Mucosa of descending colon (tissue), 3 donors: ENCODE measurements at regions not wholly inside any gene's neighbourhood (a gene's known extent, or its start where the extent isn't known, plus 50 kb on each side); places are given as distances from the start of the nearest gene placed in this dataset.

Experiments used
- ATAC-seq: fragments of 200-7000 bp; cut with Tn5 transposase; one replicate; pipeline ENCODE4 v1.9.1; 2020; ENCODE audit warnings: mild to moderate bottlenecking, moderate library complexity
- DNase-seq, 3 donors: peaks; one replicate each; pipeline ENCODE4 v3.0.0-alpha.2; 2020
- H3K36me3 ChIP-seq: fragments of 200-600 bp; one replicate; pipeline ENCODE4 v1.8.0; 2021; ENCODE audit warnings: low read depth, mild to moderate bottlenecking
- H3K4me1 ChIP-seq: fragments of 200-600 bp; one replicate; pipeline ENCODE4 v1.8.0; 2021; ENCODE audit warnings: low read depth, mild to moderate bottlenecking
- H3K4me3 ChIP-seq: fragments of 200-600 bp; one replicate; pipeline ENCODE4 v1.8.0; 2021; ENCODE audit warnings: mild to moderate bottlenecking
- H3K9me3 ChIP-seq: fragments of 200-600 bp; one replicate; pipeline ENCODE4 v1.8.0; 2021; ENCODE audit warnings: mild to moderate bottlenecking
- intact Hi-C, 2 donors: fragments of 100-400 bp; cut with DNase I in 1 of 2; cut with micrococcal nuclease in 1 of 2; formaldehyde crosslinking; loops; one replicate each; pipeline versions ENCODE4 v1.11.0 to v1.11.1; 2022; cut with DNase I, micrococcal nuclease
- TF ChIP-seq, protein P1 (sequence below): fragments of 200-600 bp; IDR thresholded peaks from one replicate; pipeline ENCODE4 v1.8.0; 2022; ENCODE audit warnings: antibody characterized with exemption, mild to moderate bottlenecking
- donor health status: DM: no; HTN: no; CAD: no; lungs with moderate emphysema.
- donor health status: DM: no; HTN: no; CAD: no.
- donor health status: DM: no; HTN: yes; CAD: no.

DNA sequence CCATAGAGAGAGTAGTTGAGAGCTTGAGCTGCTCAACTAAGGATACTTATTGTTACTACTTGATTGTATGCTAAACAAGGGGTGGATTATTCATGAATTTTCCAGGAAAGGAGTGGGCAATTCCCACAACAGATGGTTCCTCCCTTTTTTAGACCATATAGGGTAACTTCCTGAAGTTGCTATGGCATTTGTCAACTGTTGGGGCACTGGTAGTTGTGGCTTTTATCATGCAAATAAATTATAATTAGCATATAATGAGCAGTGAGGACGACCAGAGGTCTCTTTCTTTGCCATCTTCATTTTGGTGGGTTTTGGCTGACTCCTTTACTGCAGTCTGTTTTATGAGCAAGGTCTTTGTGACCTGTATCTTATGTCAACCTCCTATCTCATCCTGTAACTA lies 1403.5 kb upstream of the PABPC4L start:
- intact Hi-C loops = no loop called here
- no peak for ATAC-seq
- TF ChIP-seq, protein P1, sequence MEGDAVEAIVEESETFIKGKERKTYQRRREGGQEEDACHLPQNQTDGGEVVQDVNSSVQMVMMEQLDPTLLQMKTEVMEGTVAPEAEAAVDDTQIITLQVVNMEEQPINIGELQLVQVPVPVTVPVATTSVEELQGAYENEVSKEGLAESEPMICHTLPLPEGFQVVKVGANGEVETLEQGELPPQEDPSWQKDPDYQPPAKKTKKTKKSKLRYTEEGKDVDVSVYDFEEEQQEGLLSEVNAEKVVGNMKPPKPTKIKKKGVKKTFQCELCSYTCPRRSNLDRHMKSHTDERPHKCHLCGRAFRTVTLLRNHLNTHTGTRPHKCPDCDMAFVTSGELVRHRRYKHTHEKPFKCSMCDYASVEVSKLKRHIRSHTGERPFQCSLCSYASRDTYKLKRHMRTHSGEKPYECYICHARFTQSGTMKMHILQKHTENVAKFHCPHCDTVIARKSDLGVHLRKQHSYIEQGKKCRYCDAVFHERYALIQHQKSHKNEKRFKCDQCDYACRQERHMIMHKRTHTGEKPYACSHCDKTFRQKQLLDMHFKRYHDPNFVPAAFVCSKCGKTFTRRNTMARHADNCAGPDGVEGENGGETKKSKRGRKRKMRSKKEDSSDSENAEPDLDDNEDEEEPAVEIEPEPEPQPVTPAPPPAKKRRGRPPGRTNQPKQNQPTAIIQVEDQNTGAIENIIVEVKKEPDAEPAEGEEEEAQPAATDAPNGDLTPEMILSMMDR = no peak
- H3K9me3 ChIP-seq = peaks cover 13% of the 10 kb centered on the region
- DNase-seq = no peak
- H3K4me3 ChIP-seq = no peak overlapping the region
- no peaks in the 10 kb centered on the region for H3K4me1 ChIP-seq
- H3K36me3 ChIP-seq = no peaks in the 10 kb centered on the region

- TF ChIP-seq, protein P1 = no peak
These were observed 1402.9 kb upstream of the PABPC4L start for GRCh38 chr4:135604531-135604930.

DNA sequence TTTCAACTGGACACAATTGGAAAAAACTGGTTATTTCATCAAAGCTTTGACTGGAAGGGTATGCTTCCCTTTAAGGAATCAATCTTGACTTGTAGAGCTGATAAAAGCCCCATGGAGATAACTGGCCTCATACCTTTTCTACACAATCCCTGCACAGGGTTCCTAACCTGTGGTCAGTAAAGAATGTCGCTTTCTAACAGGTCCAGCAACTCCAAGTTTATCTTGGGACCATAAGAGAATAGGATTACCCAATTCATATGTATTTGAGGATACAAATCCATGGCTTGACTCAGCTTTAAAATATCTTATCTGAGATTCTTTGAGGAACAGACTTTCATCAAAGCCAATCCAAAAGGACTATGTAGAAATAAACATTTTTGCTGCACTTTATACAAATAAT lies 1399.8 kb upstream of the PABPC4L start:
- no peaks in the 10 kb centered on the region for H3K36me3 ChIP-seq
- no peaks in the 10 kb centered on the region for H3K4me1 ChIP-seq
- H3K4me3 ChIP-seq = no peak overlapping the region
- peaks cover 23% of the 10 kb centered on the region for H3K9me3 ChIP-seq
- DNase-seq (no peak), ATAC-seq (no peak)
- intact Hi-C loops = no loop called here
- TF ChIP-seq, protein P1 = no peak

More at GRCh38 chr4:135604531-135604930, 1402.9 kb upstream of the PABPC4L start:
- intact Hi-C loops = no loop called here
- no peak overlapping the region for H3K4me3 ChIP-seq
- ATAC-seq (no peak), DNase-seq (no peak)
- H3K4me1 ChIP-seq = no peaks in the 10 kb centered on the region
- H3K36me3 ChIP-seq = no peaks in the 10 kb centered on the region
- peaks cover 18% of the 10 kb centered on the region for H3K9me3 ChIP-seq

- TF ChIP-seq, protein P1 = no peak
- no peak overlapping the region for H3K4me3 ChIP-seq
- H3K36me3 ChIP-seq = no peaks in the 10 kb centered on the region
These were observed 1396.6 kb upstream of the PABPC4L start for GRCh38 chr4:135598151-135598550.

GRCh38 chr4:135594521-135594920 lies 1392.9 kb upstream of the PABPC4L start:
- DNase-seq = no peak
- intact Hi-C loops = no loop called here
- Histone ChIP-seq H3K36me3 (no peaks in the 10 kb centered on the region), H3K9me3 (peaks cover 4% of the 10 kb centered on the region), H3K4me3 (no peak overlapping the region), H3K4me1 (no peaks in the 10 kb centered on the region)
- no peak for ATAC-seq
- TF ChIP-seq, protein P1 = no peak

More at GRCh38 chr4:135598151-135598550, 1396.6 kb upstream of the PABPC4L start:
- H3K9me3 ChIP-seq = peaks cover 23% of the 10 kb centered on the region
- DNase-seq (no peak), ATAC-seq (no peak)
- intact Hi-C loops = no loop called here
- H3K4me1 ChIP-seq = no peaks in the 10 kb centered on the region

GRCh38 chr4:135575041-135575440 lies 1373.5 kb upstream of the PABPC4L start:
- Histone ChIP-seq H3K36me3 (no peaks in the 10 kb centered on the region), H3K9me3 (no peaks in the 10 kb centered on the region), H3K4me1 (no peaks in the 10 kb centered on the region), H3K4me3 (no peak overlapping the region)
- TF ChIP-seq, protein P1 = no peak
- no peak for DNase-seq
- intact Hi-C loops = no loop called here
- no peak for ATAC-seq
